GM18520 (cell line): ENCODE measurements at regions not wholly inside any gene's neighbourhood (a gene's known extent, or its start where the extent isn't known, plus 50 kb on each side); places are given as distances from the start of the nearest gene placed in this dataset.
A peak's percentile ranks its signal among the peaks of the same experiment; 100 is the strongest.

Experiments
- ATAC-seq: cut with Tn5 transposase; IDR thresholded peaks from one replicate; pipeline ENCODE4 v1.9.1; 2021; ENCODE audit not compliant: unreplicated experiment

GRCh38 chr6:87815449-87815848 lies 113.4 kb upstream of the AKIRIN2 start:
- no peak for ATAC-seq

- ATAC-seq, result peak; percentile 42
Observed at GRCh38 chr6:87808005-87808757, 106.1 kb upstream of the AKIRIN2 start.

GRCh38 chr6:87807475-87807874 lies 105.4 kb upstream of the AKIRIN2 start:
- ATAC-seq, result peak; percentile 68

- no peak for ATAC-seq
Observed at GRCh38 chr6:87806635-87807034, 104.6 kb upstream of the AKIRIN2 start.

GRCh38 chr6:87806099-87806498 lies 104.1 kb upstream of the AKIRIN2 start:
- no peak for ATAC-seq

- no peak for ATAC-seq
Observed at GRCh38 chr6:87803791-87804190, 101.8 kb upstream of the AKIRIN2 start.

- ATAC-seq, result no peak
Observed at GRCh38 chr6:87799651-87800050, 97.6 kb upstream of the AKIRIN2 start.

- no peak for ATAC-seq
Observed at GRCh38 chr6:87798393-87799278, 96.6 kb upstream of the AKIRIN2 start.

- ATAC-seq, result no peak
Observed at GRCh38 chr6:87794922-87795885, 93.2 kb upstream of the AKIRIN2 start.

GRCh38 chr6:87793315-87793714 lies 91.3 kb upstream of the AKIRIN2 start:
- ATAC-seq, result no peak

- no peak for ATAC-seq
Observed at GRCh38 chr6:87791982-87792381, 89.9 kb upstream of the AKIRIN2 start.

GRCh38 chr6:87791485-87791884 lies 89.5 kb upstream of the AKIRIN2 start:
- no peak for ATAC-seq

GRCh38 chr6:87791029-87791428 lies 89.0 kb upstream of the AKIRIN2 start:
- no peak for ATAC-seq

GRCh38 chr6:87789900-87790290 lies 87.9 kb upstream of the AKIRIN2 start:
- no peak for ATAC-seq

- no peak for ATAC-seq
Observed at GRCh38 chr6:87789198-87789899, 87.3 kb upstream of the AKIRIN2 start.

- no peak for ATAC-seq
Observed at GRCh38 chr6:87788141-87788540, 86.1 kb upstream of the AKIRIN2 start.

- ATAC-seq, result no peak
Observed at GRCh38 chr6:87785229-87785862, 83.3 kb upstream of the AKIRIN2 start.

GRCh38 chr6:87784690-87785089 lies 82.7 kb upstream of the AKIRIN2 start:
- no peak for ATAC-seq

- no peak for ATAC-seq
Observed at GRCh38 chr6:87784051-87784450, 82.0 kb upstream of the AKIRIN2 start.

GRCh38 chr6:87779542-87779941 lies 77.5 kb upstream of the AKIRIN2 start:
- ATAC-seq, result no peak
